H9 (cell line): ENCODE measurements at regions not wholly inside any gene's neighbourhood (a gene's known extent, or its start where the extent isn't known, plus 50 kb on each side); places are given as distances from the start of the nearest gene placed in this dataset.

ENCODE experiments used
- DNase-seq: peaks from one replicate; pipeline ENCODE4 v3.0.0-alpha.2; 2017
- H2AFZ ChIP-seq: one replicate; pipeline ENCODE4 v1.6.1; 2013; ENCODE audit warnings: mild to moderate bottlenecking, low read length, control low read depth, moderate library complexity
- H2AK5ac ChIP-seq: 2 replicates; pipeline ENCODE4 v1.6.1; 2013; ENCODE audit warnings: low read length, control low read depth, mixed read lengths; ENCODE audit not compliant: insufficient read length
- H2BK120ac ChIP-seq: one replicate; pipeline ENCODE4 v1.6.1; 2013; ENCODE audit warnings: low read depth, mild to moderate bottlenecking, low read length, control low read depth, inconsistent platforms; ENCODE audit not compliant: poor library complexity, severe bottlenecking
- H2BK12ac ChIP-seq: 2 replicates; pipeline ENCODE4 v1.6.1; 2013; ENCODE audit warnings: low read length, control low read depth, mixed read lengths, low read depth; ENCODE audit not compliant: insufficient read length
- H2BK15ac ChIP-seq: 2 replicates; pipeline ENCODE4 v1.6.1; 2013; ENCODE audit warnings: low read depth, low read length, control low read depth
- H2BK20ac ChIP-seq: one replicate; pipeline ENCODE4 v1.6.1; 2013; ENCODE audit warnings: low read depth, mild to moderate bottlenecking, low read length, control low read depth, inconsistent platforms; ENCODE audit not compliant: poor library complexity, severe bottlenecking
- H2BK5ac ChIP-seq: 2 replicates; pipeline ENCODE4 v1.6.1; 2013; ENCODE audit warnings: low read length, control low read depth, mixed read lengths; ENCODE audit not compliant: insufficient read length
- H3K14ac ChIP-seq: 2 replicates; pipeline ENCODE4 v1.6.1; 2013; ENCODE audit warnings: low read length, control low read depth; ENCODE audit not compliant: insufficient read depth
- H3K18ac ChIP-seq: 2 replicates; pipeline ENCODE4 v1.6.1; 2013; ENCODE audit warnings: low read depth, mild to moderate bottlenecking, mixed read lengths, low read length, control low read depth; ENCODE audit not compliant: insufficient read length
- H3K23ac ChIP-seq: 2 replicates; pipeline ENCODE4 v1.6.1; 2013; ENCODE audit warnings: low read length, control low read depth, mixed read lengths, low read depth; ENCODE audit not compliant: insufficient read length
- H3K23me2 ChIP-seq: 2 replicates; pipeline ENCODE4 v1.6.1; 2013; ENCODE audit warnings: low read depth, mild to moderate bottlenecking, mixed read lengths, low read length, control low read depth; ENCODE audit not compliant: insufficient read length, poor library complexity, severe bottlenecking
- H3K27ac ChIP-seq: 2 replicates; pipeline ENCODE4 v1.5.1; 2013; ENCODE audit warnings: low read length, control low read depth, mixed read lengths, low read depth; ENCODE audit not compliant: insufficient read length
- H3K27me3 ChIP-seq: 2 replicates; pipeline ENCODE4 v1.6.1; 2013; ENCODE audit warnings: low read length, control low read depth, inconsistent platforms; ENCODE audit not compliant: insufficient read depth
- H3K4ac ChIP-seq: 2 replicates; pipeline ENCODE4 v1.6.1; 2013; ENCODE audit warnings: low read depth, mild to moderate bottlenecking, control low read depth, inconsistent platforms, low read length, moderate library complexity
- H3K4me1 ChIP-seq: 2 replicates; pipeline ENCODE4 v1.6.1; 2013; ENCODE audit warnings: low read length, control low read depth, inconsistent platforms; ENCODE audit not compliant: insufficient read depth
- H3K4me2 ChIP-seq: 2 replicates; pipeline ENCODE4 v1.6.1; 2013; ENCODE audit warnings: low read length, control low read depth, mixed read lengths; ENCODE audit not compliant: insufficient read length, insufficient read depth
- H3K56ac ChIP-seq: 2 replicates; pipeline ENCODE4 v1.6.1; 2013; ENCODE audit warnings: low read depth, mild to moderate bottlenecking, mixed read lengths, low read length, control low read depth; ENCODE audit not compliant: insufficient read length
- H3K79me1 ChIP-seq: 2 replicates; pipeline ENCODE4 v1.6.1; 2013; ENCODE audit warnings: low read depth, mild to moderate bottlenecking, moderate library complexity, low read length, control low read depth, inconsistent platforms; ENCODE audit not compliant: insufficient read depth, poor library complexity, severe bottlenecking
- H3K79me2 ChIP-seq: 2 replicates; pipeline ENCODE4 v1.6.1; 2013; ENCODE audit warnings: low read length, control low read depth, inconsistent platforms; ENCODE audit not compliant: insufficient read depth
- H3K9ac ChIP-seq: 2 replicates; pipeline ENCODE4 v1.6.1; 2013; ENCODE audit warnings: low read length, control low read depth, mixed read lengths; ENCODE audit not compliant: insufficient read length; ENCODE audit errors: extremely low read depth
- H3K9me3 ChIP-seq: one replicate; pipeline ENCODE4 v1.6.1; 2013; ENCODE audit warnings: low read depth, low read length, inconsistent platforms; ENCODE audit not compliant: control insufficient read depth
- H3T11ph ChIP-seq: one replicate; pipeline ENCODE4 v1.6.1; 2013; ENCODE audit warnings: mild to moderate bottlenecking, low read length, control low read depth, inconsistent platforms
- H4K20me1 ChIP-seq: one replicate; pipeline ENCODE4 v1.6.1; 2013; ENCODE audit not compliant: control insufficient read depth, insufficient read length, insufficient read depth
- H4K5ac ChIP-seq: 2 replicates; pipeline ENCODE4 v1.6.1; 2013; ENCODE audit warnings: low read depth, mild to moderate bottlenecking, mixed read lengths, low read length, control low read depth; ENCODE audit not compliant: insufficient read length
- H4K8ac ChIP-seq: replicated peaks from 2 replicates; pipeline ENCODE4 v1.6.1; 2013; ENCODE audit warnings: low read length, control low read depth, mixed read lengths, low read depth; ENCODE audit not compliant: insufficient read length
- H4K91ac ChIP-seq: 2 replicates; pipeline ENCODE4 v1.6.1; 2013; ENCODE audit warnings: low read depth, mild to moderate bottlenecking, moderate library complexity, mixed read lengths, low read length, control low read depth; ENCODE audit not compliant: insufficient read length
- H3K27ac Mint-ChIP-seq, 3 experiments: 2 replicates in 2 of 3; 3 replicates in 1 of 3; pipeline ENCODE4 v1.8.0; 2020 to 2021; ENCODE audit warnings: mixed read lengths in 3 of 3, mild to moderate bottlenecking in 1 of 3, moderate library complexity in 1 of 3
- H3K27me3 Mint-ChIP-seq: 2 replicates; pipeline ENCODE4 v1.8.0; 2021; ENCODE audit warnings: low read depth, mild to moderate bottlenecking, moderate library complexity, mixed read lengths
- H3K36me3 Mint-ChIP-seq, 3 experiments: 2 replicates in 2 of 3; 3 replicates in 1 of 3; pipeline ENCODE4 v1.8.0; 2020 to 2021; ENCODE audit warnings: low read depth in 3 of 3, mixed read lengths in 3 of 3; ENCODE audit not compliant: insufficient read depth in 1 of 3
- H3K4me1 Mint-ChIP-seq, 2 experiments: 2 replicates each; pipeline ENCODE4 v1.8.0; 2020; ENCODE audit warnings: mixed read lengths in 2 of 2
- H3K4me3 Mint-ChIP-seq, 2 experiments: 2 replicates in 1 of 2; 3 replicates in 1 of 2; pipeline ENCODE4 v1.8.0; 2020 to 2021; ENCODE audit warnings: mild to moderate bottlenecking in 2 of 2, mixed read lengths in 2 of 2, moderate library complexity in 1 of 2
- H3K9me3 Mint-ChIP-seq, 2 experiments: 2 replicates in 1 of 2; 3 replicates in 1 of 2; pipeline ENCODE4 v1.8.0; 2020; ENCODE audit warnings: mild to moderate bottlenecking in 2 of 2, mixed read lengths in 2 of 2, moderate library complexity in 1 of 2
- CTCF ChIP-seq: fragments of 200-600 bp; sonication (generic); conservative IDR thresholded peaks from 3 replicates; pipeline ENCODE4 v1.8.0; 2021; ENCODE audit warnings: antibody characterized with exemption, mild to moderate bottlenecking

- Histone ChIP-seq H3K79me2 (no peaks in the 10 kb centered on the region), H3T11ph (no peak overlapping the region), H3K9me3 (no peaks in the 10 kb centered on the region), H3K27ac (no peak overlapping the region), H2BK15ac (no peak overlapping the region), H3K9ac (no peak overlapping the region), H2BK20ac (no peak overlapping the region), H3K23ac (no peak overlapping the region), H4K20me1 (no peaks in the 10 kb centered on the region), H3K23me2 (no peaks in the 10 kb centered on the region), H3K4me2 (no peak overlapping the region), H3K4ac (no peak overlapping the region), H3K27me3 (no peaks in the 10 kb centered on the region), H4K5ac (no peak overlapping the region), H3K14ac (no peak overlapping the region), H3K56ac (no peak overlapping the region), H3K79me1 (no peaks in the 10 kb centered on the region), H4K8ac (no peak overlapping the region), H3K18ac (no peak overlapping the region), H2BK120ac (no peak overlapping the region), H2AK5ac (no peak overlapping the region), H2BK5ac (no peak overlapping the region), H4K91ac (no peak overlapping the region), H2AFZ (no peak overlapping the region), H2BK12ac (no peak overlapping the region), H3K4me1 (no peaks in the 10 kb centered on the region)
- Mint-ChIP-seq H3K4me1 (no peaks in the 10 kb centered on the region), H3K27ac (no peak overlapping the region), H3K36me3 (no peaks in the 10 kb centered on the region), H3K27me3 (no peaks in the 10 kb centered on the region), H3K9me3 (no peaks in the 10 kb centered on the region), H3K4me3 (no peak overlapping the region)
- no peak for TF ChIP-seq CTCF
- no peak for DNase-seq
Observed at GRCh38 chr2:191626497-191627151, 51.3 kb upstream of the NABP1 start.
